HEK293 (cell line): ENCODE measurements at regions not wholly inside any gene's neighbourhood (a gene's known extent, or its start where the extent isn't known, plus 50 kb on each side); places are given as distances from the start of the nearest gene placed in this dataset.

Source experiments
- CTCF ChIA-PET: fragments of 350-600 bp; formaldehyde crosslinking; extraction: SDS; loops from one replicate; lab custom pipeline; 2021; ENCODE audit warnings: antibody characterized with exemption; lab: Yijun Ruan, JAX
- POLR2A ChIA-PET: fragments of 300-600 bp; formaldehyde crosslinking; extraction: SDS; loops from one replicate; lab custom pipeline; 2020; ENCODE audit warnings: antibody characterized with exemption, inconsistent platforms; lab: Yijun Ruan, JAX
- H3K27ac ChIP-seq: fragments of 200-500 bp; sonication (Bioruptor generic); 2 replicates; pipeline ENCODE4 v1.5.1; 2014; ENCODE audit warnings: low read depth, low read length, control low read depth, inconsistent platforms; ENCODE audit errors: extremely low read depth
- H3K36me3 ChIP-seq, 2 experiments: fragments of 200-500 bp in 1 of 2; sonication (Bioruptor generic) in 1 of 2; 1 replicate in 1 of 2; 2 replicates in 1 of 2; pipeline ENCODE4 v1.5.1; 2014 to 2017; ENCODE audit warnings: inconsistent platforms in 2 of 2, low read length in 2 of 2; ENCODE audit not compliant: control insufficient read depth in 2 of 2, insufficient read depth in 1 of 2
- H3K4me1 ChIP-seq: fragments of 200-500 bp; sonication (Bioruptor generic); 2 replicates; pipeline ENCODE4 v1.5.1; 2014; ENCODE audit warnings: mild to moderate bottlenecking, low read length, inconsistent platforms; ENCODE audit not compliant: control insufficient read depth, insufficient read depth
- H3K4me3 ChIP-seq: 2 replicates; pipeline ENCODE4 v1.5.1; 2011; ENCODE audit warnings: low read depth, mild to moderate bottlenecking, control low read depth, low read length, moderate library complexity
- H3K9me3 ChIP-seq: fragments of 200-500 bp; sonication (Bioruptor generic); 2 replicates; pipeline ENCODE4 v1.5.1; 2014; ENCODE audit warnings: low read depth, low read length, inconsistent platforms; ENCODE audit not compliant: control insufficient read depth, insufficient read depth
- CTCF ChIP-seq: fragments of 450-650 bp; formaldehyde crosslinking; IDR thresholded peaks from 2 replicates; pipeline ENCODE4 v1.5.1; 2016; ENCODE audit warnings: missing biosample characterization, missing genetic modification characterization
- KLF1 ChIP-seq: fragments of 450-650 bp; formaldehyde crosslinking; IDR thresholded peaks from 2 replicates; pipeline ENCODE4 v1.5.1; 2016; ENCODE audit warnings: missing biosample characterization, missing genetic modification characterization
- SP7 ChIP-seq: fragments of 450-650 bp; formaldehyde crosslinking; IDR thresholded peaks from 2 replicates; pipeline ENCODE4 v1.5.1; 2016; ENCODE audit warnings: missing biosample characterization, missing genetic modification characterization
- ZNF10 ChIP-seq: fragments of 450-650 bp; formaldehyde crosslinking; IDR thresholded peaks from 2 replicates; pipeline ENCODE4 v1.5.1; 2017; ENCODE audit warnings: missing biosample characterization, missing genetic modification characterization
- ZNF211 ChIP-seq: fragments of 450-650 bp; formaldehyde crosslinking; IDR thresholded peaks from 2 replicates; pipeline ENCODE4 v1.5.1; 2016; ENCODE audit warnings: low read depth, missing biosample characterization, missing genetic modification characterization
- ZNF26 ChIP-seq: fragments of 450-650 bp; formaldehyde crosslinking; IDR thresholded peaks from 2 replicates; pipeline ENCODE4 v1.5.1; 2016; ENCODE audit warnings: missing biosample characterization, missing genetic modification characterization
- ZNF280D ChIP-seq: fragments of 450-650 bp; formaldehyde crosslinking; IDR thresholded peaks from 2 replicates; pipeline ENCODE4 v1.5.1; 2016; ENCODE audit warnings: missing biosample characterization, missing genetic modification characterization
- ZNF426 ChIP-seq: fragments of 450-650 bp; formaldehyde crosslinking; IDR thresholded peaks from 2 replicates; pipeline ENCODE4 v1.5.1; 2017; ENCODE audit warnings: missing biosample characterization, missing genetic modification characterization, mild to moderate bottlenecking, inconsistent platforms, moderate library complexity
- ZNF530 ChIP-seq: fragments of 450-650 bp; formaldehyde crosslinking; IDR thresholded peaks from 2 replicates; pipeline ENCODE4 v1.5.1; 2016; ENCODE audit warnings: low read depth, missing biosample characterization, missing genetic modification characterization
- ZNF571 ChIP-seq: fragments of 450-650 bp; formaldehyde crosslinking; IDR thresholded peaks from 2 replicates; pipeline ENCODE4 v1.5.0; 2017; ENCODE audit warnings: missing biosample characterization, missing genetic modification characterization
- ZNF580 ChIP-seq: fragments of 450-650 bp; formaldehyde crosslinking; IDR thresholded peaks from 2 replicates; pipeline ENCODE4 v1.5.1; 2016; ENCODE audit warnings: missing biosample characterization, missing genetic modification characterization
- ZNF623 ChIP-seq: fragments of 450-650 bp; formaldehyde crosslinking; IDR thresholded peaks from 2 replicates; pipeline ENCODE4 v1.5.1; 2016; ENCODE audit warnings: missing biosample characterization, missing genetic modification characterization
- ZNF768 ChIP-seq: fragments of 450-650 bp; formaldehyde crosslinking; IDR thresholded peaks from 2 replicates; pipeline ENCODE4 v1.5.1; 2018; ENCODE audit warnings: missing biosample characterization, mild to moderate bottlenecking, missing genetic modification characterization
- TF ChIP-seq, protein P1 (sequence below): fragments of 450-650 bp; formaldehyde crosslinking; IDR thresholded peaks from 2 replicates; pipeline ENCODE4 v1.5.1; 2016; ENCODE audit warnings: missing biosample characterization, missing genetic modification characterization
- TF ChIP-seq, protein P2 (sequence below): fragments of 450-650 bp; formaldehyde crosslinking; IDR thresholded peaks from 2 replicates; pipeline ENCODE4 v1.5.1; 2017; ENCODE audit warnings: missing biosample characterization, missing genetic modification characterization

GRCh38 chr17:68658999-68659780 is 58.0 kb upstream of the FAM20A start:
- Histone ChIP-seq H3K27ac (no peak overlapping the region), H3K36me3 (no peaks in the 10 kb centered on the region), H3K4me3 (no peak overlapping the region), H3K4me1 (no peaks in the 10 kb centered on the region), H3K9me3 (no peaks in the 10 kb centered on the region)
- POLR2A ChIA-PET = no interaction called here
- TF ChIP-seq KLF1 = peak; percentile 43; the same call in 1 of the 2 replicates
- TF ChIP-seq ZNF26 (tag by site-specific recombination) = 0 out of 2 replicates have a peak, but pooled peaks have one; percentile 7
- TF ChIP-seq, protein P1, sequence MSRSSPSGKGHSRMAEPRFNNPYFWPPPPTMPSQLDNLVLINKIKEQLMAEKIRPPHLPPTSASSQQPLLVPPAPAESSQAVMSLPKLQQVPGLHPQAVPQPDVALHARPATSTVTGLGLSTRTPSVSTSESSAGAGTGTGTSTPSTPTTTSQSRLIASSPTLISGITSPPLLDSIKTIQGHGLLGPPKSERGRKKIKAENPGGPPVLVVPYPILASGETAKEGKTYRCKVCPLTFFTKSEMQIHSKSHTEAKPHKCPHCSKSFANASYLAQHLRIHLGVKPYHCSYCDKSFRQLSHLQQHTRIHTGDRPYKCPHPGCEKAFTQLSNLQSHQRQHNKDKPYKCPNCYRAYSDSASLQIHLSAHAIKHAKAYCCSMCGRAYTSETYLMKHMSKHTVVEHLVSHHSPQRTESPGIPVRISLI (tag by site-specific recombination) = 0 out of 2 replicates have a peak, but pooled peaks have one; percentile 40
- no peak for TF ChIP-seq ZNF571 (tag by site-specific recombination)
- CTCF ChIA-PET = interaction anchor here (0.5 to 0.6 kb wide), 2 partner anchors 23 to 117 kb away, joined by 3 to 5 read pairs; no protein-coding TSS in a partner anchor

DNA sequence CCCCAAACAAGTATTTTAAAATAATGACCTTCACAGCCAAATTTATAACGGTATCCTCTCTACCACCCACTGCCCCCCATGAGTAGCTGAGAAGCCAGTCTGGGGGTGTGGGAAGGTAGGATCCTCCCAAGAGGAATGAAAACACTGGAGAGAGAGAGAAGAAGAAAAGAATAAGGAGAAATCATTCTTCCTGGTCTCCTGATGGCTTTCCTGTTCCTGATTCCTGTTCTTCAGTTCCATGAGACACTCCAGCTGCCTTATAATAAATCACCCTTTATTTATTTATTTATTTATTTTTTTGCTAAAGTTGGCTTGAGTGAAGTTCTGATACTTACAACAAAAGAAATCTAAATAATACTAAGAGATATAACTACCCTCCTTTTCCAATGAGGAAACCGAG is 56.4 kb upstream of the FAM20A start:
- ChIA-PET POLR2A (no interaction called here), CTCF (interaction anchor here (0.6 kb wide), 1 partner anchor 802 kb away, joined by 5 read pairs; no protein-coding TSS in a partner anchor)
- Histone ChIP-seq H3K27ac (no peak overlapping the region), H3K9me3 (no peaks in the 10 kb centered on the region), H3K4me3 (no peak overlapping the region), H3K4me1 (no peaks in the 10 kb centered on the region), H3K36me3 (no peaks in the 10 kb centered on the region)
- no peak for TF ChIP-seq ZNF280D
- no peak for TF ChIP-seq ZNF426 (tag by site-specific recombination)
- TF ChIP-seq SP7 (tag by site-specific recombination) = no peak
- TF ChIP-seq, protein P2, sequence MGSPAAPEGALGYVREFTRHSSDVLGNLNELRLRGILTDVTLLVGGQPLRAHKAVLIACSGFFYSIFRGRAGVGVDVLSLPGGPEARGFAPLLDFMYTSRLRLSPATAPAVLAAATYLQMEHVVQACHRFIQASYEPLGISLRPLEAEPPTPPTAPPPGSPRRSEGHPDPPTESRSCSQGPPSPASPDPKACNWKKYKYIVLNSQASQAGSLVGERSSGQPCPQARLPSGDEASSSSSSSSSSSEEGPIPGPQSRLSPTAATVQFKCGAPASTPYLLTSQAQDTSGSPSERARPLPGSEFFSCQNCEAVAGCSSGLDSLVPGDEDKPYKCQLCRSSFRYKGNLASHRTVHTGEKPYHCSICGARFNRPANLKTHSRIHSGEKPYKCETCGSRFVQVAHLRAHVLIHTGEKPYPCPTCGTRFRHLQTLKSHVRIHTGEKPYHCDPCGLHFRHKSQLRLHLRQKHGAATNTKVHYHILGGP = no peak
- TF ChIP-seq ZNF580 (tag by site-specific recombination) = no peak
- TF ChIP-seq ZNF211 (tag by site-specific recombination) = no peak
- TF ChIP-seq ZNF768 = no peak

GRCh38 chr17:68657166-68657565 is 56.0 kb upstream of the FAM20A start:
- ChIA-PET POLR2A (no interaction called here), CTCF (interaction anchor here (0.6 kb wide), 1 partner anchor 803 kb away, joined by 5 read pairs; no protein-coding TSS in a partner anchor)
- Histone ChIP-seq H3K9me3 (no peaks in the 10 kb centered on the region), H3K4me1 (no peaks in the 10 kb centered on the region), H3K27ac (no peak overlapping the region), H3K36me3 (no peaks in the 10 kb centered on the region), H3K4me3 (no peak overlapping the region)
- TF ChIP-seq CTCF (tag by site-specific recombination) (no peak), ZNF10 (tag by site-specific recombination) (no peak), ZNF623 (no peak), ZNF530 (tag by site-specific recombination) (no peak)
